Mesothelial cell of epicardium (in vitro differentiated cells): ENCODE measurements at regions not wholly inside any gene's neighbourhood (a gene's known extent, or its start where the extent isn't known, plus 50 kb on each side); places are given as distances from the start of the nearest gene placed in this dataset.
"Not testable (repeated sequence)": the region's sequence is repeated elsewhere in the genome, so short reads cannot be mapped to it uniquely, and the experiment has no call there.

ENCODE experiments used
- DNase-seq, 2 experiments: peaks; one replicate each; pipeline ENCODE4 v3.0.0; 2021; ENCODE audit warnings: low spot score in 2 of 2; ENCODE audit not compliant: unreplicated experiment in 2 of 2
- H3K27ac Mint-ChIP-seq: 2 replicates; pipeline ENCODE4 v1.8.0; 2021; ENCODE audit warnings: mixed read lengths
- H3K27me3 Mint-ChIP-seq: 2 replicates; pipeline ENCODE4 v1.8.0; 2021; ENCODE audit warnings: low read depth, mixed read lengths
- H3K36me3 Mint-ChIP-seq: 2 replicates; pipeline ENCODE4 v1.8.0; 2021; ENCODE audit warnings: mixed read lengths
- H3K4me1 Mint-ChIP-seq: 2 replicates; pipeline ENCODE4 v1.8.0; 2021; ENCODE audit warnings: mixed read lengths
- H3K4me3 Mint-ChIP-seq: 2 replicates; pipeline ENCODE4 v1.8.0; 2021; ENCODE audit warnings: mild to moderate bottlenecking, moderate library complexity, mixed read lengths
- H3K9me3 Mint-ChIP-seq: 2 replicates; pipeline ENCODE4 v1.8.0; 2021; ENCODE audit warnings: mixed read lengths
- TF ChIP-seq, protein P1 (sequence below): fragments of 200-600 bp; sonication (generic); IDR thresholded peaks from one replicate; pipeline ENCODE4 v1.5.0; 2021; ENCODE audit warnings: antibody characterized with exemption; ENCODE audit not compliant: unreplicated experiment

DNA sequence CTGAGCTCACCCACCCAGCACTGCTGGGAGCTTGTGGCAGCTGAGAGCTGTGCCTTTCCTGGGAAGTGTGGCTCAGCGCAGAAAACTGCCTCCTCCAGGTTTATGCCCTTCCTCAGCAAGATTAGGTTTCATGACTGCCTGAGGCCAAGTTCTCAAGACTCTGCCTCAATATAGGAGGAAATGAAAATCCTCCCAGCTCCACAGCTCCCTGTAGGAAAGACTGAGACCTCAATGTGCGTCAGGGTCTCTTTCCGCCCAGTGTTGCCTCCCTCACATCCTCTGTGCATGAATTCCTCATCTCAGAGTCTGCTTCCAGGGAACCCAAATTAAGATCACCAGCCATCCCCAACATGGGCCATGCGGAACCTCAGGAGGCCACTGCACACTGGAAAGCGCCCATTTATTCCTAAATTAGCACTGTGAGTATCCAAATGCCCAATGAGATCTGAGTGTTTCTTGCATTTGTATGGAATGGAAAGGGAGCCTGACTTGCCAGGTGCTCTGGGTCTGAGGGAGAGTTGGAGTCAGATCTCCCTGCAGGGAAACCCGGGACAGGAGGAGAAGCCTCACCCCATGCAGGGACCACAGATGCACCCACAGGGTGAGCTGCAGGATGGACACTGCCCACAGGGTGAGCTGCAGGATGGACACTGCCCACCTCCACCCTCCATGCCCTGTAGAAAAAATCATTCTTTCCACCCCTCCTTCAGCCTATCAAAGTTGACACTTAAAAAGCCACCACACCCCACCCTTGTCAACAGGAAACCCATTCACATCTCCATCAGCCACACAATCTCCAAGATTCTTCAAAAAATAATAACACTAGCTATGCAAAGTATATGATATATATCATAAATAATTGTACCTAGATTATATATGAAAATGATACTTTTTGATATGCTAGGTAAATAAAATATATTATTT is 97.4 kb upstream of the IGLL5 start:
- DNase-seq: no peak
- H3K4me3 Mint-ChIP-seq: no peak overlapping the region
- H3K27me3 Mint-ChIP-seq: peaks cover 68% of the 10 kb centered on the region
- TF ChIP-seq, protein P1, sequence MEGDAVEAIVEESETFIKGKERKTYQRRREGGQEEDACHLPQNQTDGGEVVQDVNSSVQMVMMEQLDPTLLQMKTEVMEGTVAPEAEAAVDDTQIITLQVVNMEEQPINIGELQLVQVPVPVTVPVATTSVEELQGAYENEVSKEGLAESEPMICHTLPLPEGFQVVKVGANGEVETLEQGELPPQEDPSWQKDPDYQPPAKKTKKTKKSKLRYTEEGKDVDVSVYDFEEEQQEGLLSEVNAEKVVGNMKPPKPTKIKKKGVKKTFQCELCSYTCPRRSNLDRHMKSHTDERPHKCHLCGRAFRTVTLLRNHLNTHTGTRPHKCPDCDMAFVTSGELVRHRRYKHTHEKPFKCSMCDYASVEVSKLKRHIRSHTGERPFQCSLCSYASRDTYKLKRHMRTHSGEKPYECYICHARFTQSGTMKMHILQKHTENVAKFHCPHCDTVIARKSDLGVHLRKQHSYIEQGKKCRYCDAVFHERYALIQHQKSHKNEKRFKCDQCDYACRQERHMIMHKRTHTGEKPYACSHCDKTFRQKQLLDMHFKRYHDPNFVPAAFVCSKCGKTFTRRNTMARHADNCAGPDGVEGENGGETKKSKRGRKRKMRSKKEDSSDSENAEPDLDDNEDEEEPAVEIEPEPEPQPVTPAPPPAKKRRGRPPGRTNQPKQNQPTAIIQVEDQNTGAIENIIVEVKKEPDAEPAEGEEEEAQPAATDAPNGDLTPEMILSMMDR: no peak
- H3K4me1 Mint-ChIP-seq: no peaks in the 10 kb centered on the region
- H3K36me3 Mint-ChIP-seq: no peaks in the 10 kb centered on the region
- no peaks in the 10 kb centered on the region for H3K9me3 Mint-ChIP-seq
- H3K27ac Mint-ChIP-seq: no peak overlapping the region

DNA sequence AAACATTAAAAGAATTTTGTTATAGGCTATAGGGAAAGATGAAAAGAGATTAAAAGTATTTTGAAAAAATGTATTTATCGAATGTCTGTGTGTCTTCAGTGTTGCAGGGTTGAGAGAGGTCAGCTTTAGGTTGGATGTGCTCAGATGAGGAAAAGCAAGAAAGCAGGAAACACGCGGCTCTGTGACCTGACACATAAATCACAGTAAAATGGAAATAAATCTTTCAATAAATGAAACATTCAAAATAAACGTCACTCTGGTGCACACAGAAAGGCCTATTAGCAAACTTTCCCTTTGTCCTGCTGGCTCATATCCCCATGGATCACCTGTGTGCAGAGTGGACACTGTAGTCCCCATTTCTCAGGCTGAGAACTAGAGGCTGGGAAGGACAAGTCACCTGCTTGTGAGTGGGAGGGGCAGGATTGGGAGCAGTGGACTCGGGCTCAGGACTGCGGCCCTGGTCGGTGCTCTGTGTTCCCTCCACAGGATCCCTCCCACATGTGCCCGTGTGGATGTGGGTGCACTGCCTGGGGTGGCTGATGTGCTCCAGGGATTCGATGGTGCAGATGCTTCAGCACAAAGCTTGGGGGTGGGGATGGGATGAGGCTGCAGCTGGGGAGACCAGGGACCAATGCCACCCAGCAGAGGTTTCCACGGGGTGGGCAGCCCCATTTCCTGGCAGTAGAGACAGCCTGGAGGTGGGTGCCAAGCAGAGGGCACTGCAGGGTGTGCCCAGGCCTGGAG is 96.0 kb upstream of the IGLL5 start:
- no peak overlapping the region for H3K27ac Mint-ChIP-seq
- no peaks in the 10 kb centered on the region for H3K9me3 Mint-ChIP-seq
- TF ChIP-seq, protein P1: no peak
- H3K27me3 Mint-ChIP-seq: peaks cover 60% of the 10 kb centered on the region
- H3K36me3 Mint-ChIP-seq: no peaks in the 10 kb centered on the region
- no peak for DNase-seq
- no peak overlapping the region for H3K4me3 Mint-ChIP-seq
- H3K4me1 Mint-ChIP-seq: no peaks in the 10 kb centered on the region

DNA sequence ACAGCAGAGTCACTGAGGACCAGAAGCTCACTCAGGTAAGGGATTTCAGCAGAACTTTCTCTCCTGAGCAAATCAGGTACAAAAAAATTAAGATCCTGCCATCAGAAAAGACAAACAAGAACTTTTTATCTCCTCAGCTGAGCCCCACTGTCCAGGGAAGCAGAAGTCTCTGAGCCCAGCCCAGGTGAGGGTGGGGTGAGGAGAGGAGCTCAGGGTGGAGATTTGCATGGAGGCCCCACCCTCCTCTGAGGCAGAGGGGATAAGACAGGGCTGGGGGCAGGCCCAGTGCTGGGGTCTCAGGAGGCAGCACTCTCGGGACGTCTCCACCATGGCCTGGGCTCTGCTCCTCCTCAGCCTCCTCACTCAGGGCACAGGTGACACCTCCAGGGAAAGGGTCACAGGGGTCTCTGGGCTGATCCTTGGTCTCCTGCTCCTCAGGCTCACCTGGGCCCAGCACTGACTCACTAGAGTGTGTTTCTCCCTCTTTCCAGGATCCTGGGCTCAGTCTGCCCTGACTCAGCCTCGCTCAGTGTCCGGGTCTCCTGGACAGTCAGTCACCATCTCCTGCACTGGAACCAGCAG is 95.3 kb upstream of the IGLL5 start:
- not testable (repeated sequence) for DNase-seq, H3K36me3 Mint-ChIP-seq, H3K27ac Mint-ChIP-seq, H3K4me3 Mint-ChIP-seq, H3K9me3 Mint-ChIP-seq, H3K4me1 Mint-ChIP-seq
- H3K27me3 Mint-ChIP-seq: peaks cover 61% of the 10 kb centered on the region

DNA sequence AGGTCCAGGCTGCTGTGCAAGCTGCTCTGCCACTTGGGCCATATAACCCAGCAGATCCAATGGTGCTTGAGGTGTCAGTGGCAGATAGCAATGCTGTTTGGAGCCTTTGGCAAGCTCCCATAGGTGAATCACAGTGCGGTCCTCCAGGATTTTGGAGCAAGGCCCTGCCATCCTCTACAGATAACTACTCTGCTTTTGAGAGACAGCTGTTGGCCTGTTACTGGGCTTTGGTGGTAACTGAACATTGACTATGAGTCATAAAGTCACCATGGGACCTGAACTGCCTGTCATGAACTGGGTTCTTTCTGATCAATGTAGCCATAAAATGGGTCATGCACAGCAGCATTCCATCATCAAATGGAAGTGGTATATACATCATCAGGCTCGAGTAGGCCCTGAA is 92.0 kb upstream of the IGLL5 start:
- not testable (repeated sequence) for H3K4me1 Mint-ChIP-seq, H3K4me3 Mint-ChIP-seq, H3K9me3 Mint-ChIP-seq, H3K36me3 Mint-ChIP-seq, H3K27ac Mint-ChIP-seq, DNase-seq
- H3K27me3 Mint-ChIP-seq: peaks cover 55% of the 10 kb centered on the region

DNA sequence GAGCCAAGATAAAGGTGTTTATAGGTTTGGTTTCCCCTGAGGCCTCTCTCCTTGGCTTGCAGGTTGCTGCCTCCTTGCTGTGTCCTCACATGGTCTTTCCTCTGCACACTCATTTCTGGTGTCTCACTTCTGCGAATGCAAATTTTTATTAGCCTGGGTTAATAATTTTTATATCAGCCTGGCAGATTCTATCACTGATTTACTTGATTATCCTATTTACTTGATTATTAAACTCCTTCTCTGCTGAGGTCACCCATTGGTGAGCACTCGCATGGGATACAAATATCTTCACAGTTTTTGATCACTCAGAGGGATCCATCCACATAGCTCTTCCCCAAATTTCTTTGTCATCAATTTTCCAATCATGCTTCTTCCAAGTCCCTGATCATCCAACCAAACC is 90.9 kb upstream of the IGLL5 start:
- Mint-ChIP-seq H3K27ac (no peak overlapping the region), H3K27me3 (peaks cover 54% of the 10 kb centered on the region), H3K36me3 (no peaks in the 10 kb centered on the region), H3K4me3 (no peak overlapping the region), H3K9me3 (no peaks in the 10 kb centered on the region), H3K4me1 (no peaks in the 10 kb centered on the region)
- no peak for DNase-seq
- TF ChIP-seq, protein P1: no peak

DNA sequence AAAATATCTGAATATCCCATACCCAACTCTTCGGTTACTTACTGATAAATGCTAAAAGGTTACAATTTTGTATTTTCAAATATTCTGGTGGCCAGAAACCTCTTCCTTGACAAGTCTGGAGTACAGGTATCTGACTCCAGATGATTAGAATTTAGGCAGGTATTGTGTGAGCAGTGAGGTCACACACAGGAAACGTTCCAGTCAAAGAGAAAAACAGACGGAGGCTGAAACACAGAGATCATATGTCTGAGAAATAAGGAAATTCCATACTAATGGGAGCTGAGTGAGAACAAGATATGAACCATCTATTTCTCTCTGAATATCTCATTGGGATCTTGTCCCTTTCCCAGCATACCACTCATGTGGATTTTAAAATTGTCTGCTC is 89.4 kb upstream of the IGLL5 start:
- H3K36me3 Mint-ChIP-seq: no peaks in the 10 kb centered on the region
- no peak overlapping the region for H3K4me3 Mint-ChIP-seq
- H3K9me3 Mint-ChIP-seq: no peaks in the 10 kb centered on the region
- DNase-seq: no peak
- no peak overlapping the region for H3K27ac Mint-ChIP-seq
- H3K27me3 Mint-ChIP-seq: peaks cover 56% of the 10 kb centered on the region
- H3K4me1 Mint-ChIP-seq: no peaks in the 10 kb centered on the region
- TF ChIP-seq, protein P1: no peak
